Mesenchymal stem cell (in vitro differentiated cells and primary cell): ENCODE measurements at regions not wholly inside any gene's neighbourhood (a gene's known extent, or its start where the extent isn't known, plus 50 kb on each side); places are given as distances from the start of the nearest gene placed in this dataset.

Experiments used
- DNase-seq: peaks from one replicate; pipeline ENCODE4 v3.0.0-alpha.2; 2013
- H2AFZ ChIP-seq: one replicate; pipeline ENCODE4 v1.6.1; 2013; ENCODE audit warnings: low read depth, mild to moderate bottlenecking, control low read depth, inconsistent platforms, low read length, moderate library complexity
- H2AK5ac ChIP-seq: 2 replicates; pipeline ENCODE4 v1.6.1; 2013; ENCODE audit warnings: low read length, moderate library complexity, mild to moderate bottlenecking, inconsistent platforms; ENCODE audit not compliant: severe bottlenecking
- H2BK120ac ChIP-seq: one replicate; pipeline ENCODE4 v1.6.1; 2013; ENCODE audit warnings: low read depth, mild to moderate bottlenecking, inconsistent platforms, low read length, moderate library complexity
- H2BK12ac ChIP-seq, 2 experiments: one replicate each; pipeline ENCODE4 v1.6.1; 2013; ENCODE audit warnings: inconsistent platforms in 2 of 2, low read length in 2 of 2, mild to moderate bottlenecking in 2 of 2, moderate library complexity in 2 of 2, control low read depth in 1 of 2
- H2BK15ac ChIP-seq: one replicate; pipeline ENCODE4 v1.6.1; 2013; ENCODE audit warnings: mild to moderate bottlenecking, low read depth, inconsistent platforms; ENCODE audit not compliant: poor library complexity, severe bottlenecking
- H2BK5ac ChIP-seq: 2 replicates; pipeline ENCODE4 v1.6.1; 2013; ENCODE audit warnings: low read depth, mild to moderate bottlenecking, low read length, control low read depth, inconsistent platforms; ENCODE audit not compliant: poor library complexity, severe bottlenecking
- H3K14ac ChIP-seq, 2 experiments: one replicate each; pipeline ENCODE4 v1.6.1; 2013; ENCODE audit warnings: inconsistent platforms in 2 of 2, low read length in 2 of 2, control low read depth in 1 of 2, mild to moderate bottlenecking in 1 of 2, moderate library complexity in 1 of 2
- H3K18ac ChIP-seq, 2 experiments: one replicate each; pipeline ENCODE4 v1.6.1; 2013; ENCODE audit warnings: inconsistent platforms in 2 of 2, low read length in 2 of 2, control low read depth in 1 of 2, low read depth in 1 of 2, mild to moderate bottlenecking in 1 of 2
- H3K23ac ChIP-seq, 2 experiments: one replicate each; pipeline ENCODE4 v1.6.1; 2013; ENCODE audit warnings: inconsistent platforms in 2 of 2, low read length in 2 of 2, mild to moderate bottlenecking in 2 of 2, moderate library complexity in 2 of 2, control low read depth in 1 of 2
- H3K27ac ChIP-seq: 2 replicates; pipeline ENCODE4 v1.5.1; 2013; ENCODE audit warnings: mild to moderate bottlenecking, moderate library complexity, low read length, control low read depth, inconsistent platforms; ENCODE audit not compliant: poor library complexity, severe bottlenecking
- H3K27me3 ChIP-seq, 2 experiments: 2 replicates each; pipeline versions ENCODE4 v1.6.1 to v1.7.0; 2013; ENCODE audit warnings: low read length in 2 of 2, mild to moderate bottlenecking in 2 of 2, moderate library complexity in 2 of 2, control low read depth in 1 of 2, inconsistent platforms in 1 of 2; ENCODE audit not compliant: control insufficient read depth in 1 of 2, insufficient read depth in 1 of 2
- H3K36me3 ChIP-seq, 2 experiments: 2 replicates each; pipeline versions ENCODE4 v1.6.1 to v1.7.0; 2013; ENCODE audit warnings: low read length in 2 of 2, control low read depth in 1 of 2, inconsistent platforms in 1 of 2, low read depth in 1 of 2, mild to moderate bottlenecking in 1 of 2; ENCODE audit not compliant: insufficient read depth in 2 of 2, control insufficient read depth in 1 of 2
- H3K4ac ChIP-seq, 2 experiments: one replicate each; pipeline ENCODE4 v1.6.1; 2013; ENCODE audit warnings: inconsistent platforms in 2 of 2, low read length in 2 of 2, mild to moderate bottlenecking in 2 of 2, moderate library complexity in 2 of 2, control low read depth in 1 of 2, low read depth in 1 of 2
- H3K4me1 ChIP-seq: 2 replicates; pipeline ENCODE4 v1.6.1; 2013; ENCODE audit warnings: low read depth, low read length, control low read depth; ENCODE audit not compliant: control insufficient read depth, insufficient read depth
- H3K4me2 ChIP-seq: 2 replicates; pipeline ENCODE4 v1.6.1; 2013; ENCODE audit warnings: low read length, mild to moderate bottlenecking, inconsistent platforms; ENCODE audit not compliant: poor library complexity, severe bottlenecking
- H3K4me3 ChIP-seq, 2 experiments: 2 replicates each; pipeline versions ENCODE4 v1.5.1 to v1.7.0; 2013; ENCODE audit warnings: low read length in 2 of 2, mild to moderate bottlenecking in 2 of 2, control low read depth in 1 of 2, low read depth in 1 of 2; ENCODE audit not compliant: insufficient read depth in 1 of 2
- H3K79me1 ChIP-seq: replicated peaks from 2 replicates; pipeline ENCODE4 v1.6.1; 2013; ENCODE audit warnings: mild to moderate bottlenecking, control low read depth, low read length, inconsistent platforms; ENCODE audit not compliant: poor library complexity, severe bottlenecking
- H3K9ac ChIP-seq: 2 replicates; pipeline ENCODE4 v1.7.0; 2013; ENCODE audit warnings: mild to moderate bottlenecking, low read length, moderate library complexity
- H3K9me3 ChIP-seq: 2 replicates; pipeline ENCODE4 v1.7.0; 2013; ENCODE audit warnings: mild to moderate bottlenecking, low read length; ENCODE audit not compliant: control insufficient read depth
- H4K8ac ChIP-seq: one replicate; pipeline ENCODE4 v1.6.1; 2013; ENCODE audit warnings: inconsistent platforms, mild to moderate bottlenecking, low read length, moderate library complexity
- H4K91ac ChIP-seq: one replicate; pipeline ENCODE4 v1.6.1; 2013; ENCODE audit warnings: mild to moderate bottlenecking, low read length, inconsistent platforms
- WGBS: methylation state at CpG from one replicate; pipeline ENCODE4 v1.1.7; 2013; ENCODE audit warnings: mixed read lengths; 5-methylcytosine and 5-hydroxymethylcytosine counted together

- no peak overlapping the region for H3K23ac ChIP-seq
- H3K9me3 ChIP-seq: no peaks in the 10 kb centered on the region
- H2BK12ac ChIP-seq: no peak overlapping the region
- no peak overlapping the region for H2AK5ac ChIP-seq
- H2BK15ac ChIP-seq: no peak overlapping the region
- no peak for DNase-seq
- no peak overlapping the region for H3K14ac ChIP-seq
- H2AFZ ChIP-seq: no peak overlapping the region
- no peaks in the 10 kb centered on the region for H3K27me3 ChIP-seq
- H3K36me3 ChIP-seq: no peaks in the 10 kb centered on the region
- H3K27ac ChIP-seq: no peak overlapping the region
- H3K4ac ChIP-seq: no peak overlapping the region
- no peak overlapping the region for H4K91ac ChIP-seq
- no peak overlapping the region for H3K4me2 ChIP-seq
- no peaks in the 10 kb centered on the region for H3K4me1 ChIP-seq
- no peaks in the 10 kb centered on the region for H3K79me1 ChIP-seq
- H3K18ac ChIP-seq: no peak overlapping the region
- no peak overlapping the region for H2BK120ac ChIP-seq
- WGBS: 100% methylated on average over 1 of the region's 3 CpGs
- H4K8ac ChIP-seq: no peak overlapping the region
- H3K4me3 ChIP-seq: no peak overlapping the region
- H2BK5ac ChIP-seq: no peak overlapping the region
- H3K9ac ChIP-seq: no peak overlapping the region
Observed at GRCh38 chr1:193525917-193526710, 339.7 kb upstream of the B3GALT2 start.

- Histone ChIP-seq H4K8ac (no peak overlapping the region), H3K79me1 (no peaks in the 10 kb centered on the region), H3K4me3 (no peak overlapping the region), H2AK5ac (no peak overlapping the region), H2BK120ac (no peak overlapping the region), H4K91ac (no peak overlapping the region), H3K9ac (no peak overlapping the region), H3K4me2 (no peak overlapping the region), H2AFZ (no peak overlapping the region), H3K9me3 (no peaks in the 10 kb centered on the region), H3K4ac (no peak overlapping the region), H2BK15ac (no peak overlapping the region), H3K4me1 (no peaks in the 10 kb centered on the region), H3K14ac (no peak overlapping the region), H3K27me3 (no peaks in the 10 kb centered on the region), H2BK5ac (no peak overlapping the region), H3K23ac (no peak overlapping the region), H3K18ac (no peak overlapping the region), H3K36me3 (no peaks in the 10 kb centered on the region), H3K27ac (no peak overlapping the region), H2BK12ac (no peak overlapping the region)
- no peak for DNase-seq
Observed at GRCh38 chr1:193525411-193525810, 339.0 kb upstream of the B3GALT2 start.

GRCh38 chr1:193524616-193525015 is 338.2 kb upstream of the B3GALT2 start:
- no peak overlapping the region for H4K8ac ChIP-seq
- no peaks in the 10 kb centered on the region for H3K79me1 ChIP-seq
- H3K4me3 ChIP-seq: no peak overlapping the region
- no peak overlapping the region for H2BK12ac ChIP-seq
- H3K14ac ChIP-seq: no peak overlapping the region
- H2BK5ac ChIP-seq: no peak overlapping the region
- no peak overlapping the region for H2BK120ac ChIP-seq
- H2AFZ ChIP-seq: no peak overlapping the region
- no CpG with 5 or more reads among the region's 2 CpGs for WGBS
- no peak overlapping the region for H3K4me2 ChIP-seq
- no peak overlapping the region for H3K18ac ChIP-seq
- H3K23ac ChIP-seq: no peak overlapping the region
- H3K9me3 ChIP-seq: no peaks in the 10 kb centered on the region
- H2AK5ac ChIP-seq: no peak overlapping the region
- no peaks in the 10 kb centered on the region for H3K27me3 ChIP-seq
- H3K27ac ChIP-seq: no peak overlapping the region
- no peak overlapping the region for H3K9ac ChIP-seq
- H3K4ac ChIP-seq: no peak overlapping the region
- H4K91ac ChIP-seq: no peak overlapping the region
- H2BK15ac ChIP-seq: no peak overlapping the region
- H3K4me1 ChIP-seq: no peaks in the 10 kb centered on the region
- DNase-seq: no peak
- H3K36me3 ChIP-seq: no peaks in the 10 kb centered on the region

- Histone ChIP-seq H3K27me3 (no peaks in the 10 kb centered on the region), H3K27ac (no peak overlapping the region), H2AK5ac (no peak overlapping the region), H4K91ac (no peak overlapping the region), H2BK12ac (no peak overlapping the region), H3K23ac (no peak overlapping the region), H3K79me1 (no peaks in the 10 kb centered on the region), H2BK120ac (no peak overlapping the region), H2BK15ac (no peak overlapping the region), H2BK5ac (no peak overlapping the region), H3K4me2 (no peak overlapping the region), H3K9me3 (no peaks in the 10 kb centered on the region), H4K8ac (no peak overlapping the region), H2AFZ (no peak overlapping the region), H3K9ac (no peak overlapping the region), H3K4me1 (no peaks in the 10 kb centered on the region), H3K4ac (no peak overlapping the region), H3K18ac (no peak overlapping the region), H3K14ac (no peak overlapping the region), H3K36me3 (no peaks in the 10 kb centered on the region), H3K4me3 (no peak overlapping the region)
- 50% methylated on average over 2 of the region's 2 CpGs for WGBS
- DNase-seq: no peak
Observed at GRCh38 chr1:193524021-193524420, 337.6 kb upstream of the B3GALT2 start.
